ENCODE measurements at regions not wholly inside any gene's neighbourhood (a gene's known extent, or its start where the extent isn't known, plus 50 kb on each side); places are given as distances from the start of the nearest gene placed in this dataset.

- no peak for TF ChIP-seq POLR2A (IDR thresholded peaks at IDR 0.05)
- no peak for TF ChIP-seq CTCF (IDR thresholded peaks at IDR 0.05)
Observed at GRCh38 chr16:9300252-9300651, 208.8 kb downstream of the HAPSTR1 start.
